ENCODE measurements at regions not wholly inside any gene's neighbourhood (a gene's known extent, or its start where the extent isn't known, plus 50 kb on each side); places are given as distances from the start of the nearest gene placed in this dataset.
"Not testable (repeated sequence)": the region's sequence is repeated elsewhere in the genome, so short reads cannot be mapped to it uniquely, and the experiment has no call there.

- no peak for DNase-seq (ENCODE audit: low read depth)
- TF ChIP-seq, protein P1, sequence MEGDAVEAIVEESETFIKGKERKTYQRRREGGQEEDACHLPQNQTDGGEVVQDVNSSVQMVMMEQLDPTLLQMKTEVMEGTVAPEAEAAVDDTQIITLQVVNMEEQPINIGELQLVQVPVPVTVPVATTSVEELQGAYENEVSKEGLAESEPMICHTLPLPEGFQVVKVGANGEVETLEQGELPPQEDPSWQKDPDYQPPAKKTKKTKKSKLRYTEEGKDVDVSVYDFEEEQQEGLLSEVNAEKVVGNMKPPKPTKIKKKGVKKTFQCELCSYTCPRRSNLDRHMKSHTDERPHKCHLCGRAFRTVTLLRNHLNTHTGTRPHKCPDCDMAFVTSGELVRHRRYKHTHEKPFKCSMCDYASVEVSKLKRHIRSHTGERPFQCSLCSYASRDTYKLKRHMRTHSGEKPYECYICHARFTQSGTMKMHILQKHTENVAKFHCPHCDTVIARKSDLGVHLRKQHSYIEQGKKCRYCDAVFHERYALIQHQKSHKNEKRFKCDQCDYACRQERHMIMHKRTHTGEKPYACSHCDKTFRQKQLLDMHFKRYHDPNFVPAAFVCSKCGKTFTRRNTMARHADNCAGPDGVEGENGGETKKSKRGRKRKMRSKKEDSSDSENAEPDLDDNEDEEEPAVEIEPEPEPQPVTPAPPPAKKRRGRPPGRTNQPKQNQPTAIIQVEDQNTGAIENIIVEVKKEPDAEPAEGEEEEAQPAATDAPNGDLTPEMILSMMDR (IDR thresholded peaks at IDR 0.05; ENCODE audit: low read depth, low read length, missing control alignments), result no peak
- no peak overlapping the region for H3K4me3 ChIP-seq (ENCODE audit: low read depth, low read length)
These were observed 217.9 kb downstream of the TAF11L14 start for GRCh38 chr5:17852111-17852510.

DNA sequence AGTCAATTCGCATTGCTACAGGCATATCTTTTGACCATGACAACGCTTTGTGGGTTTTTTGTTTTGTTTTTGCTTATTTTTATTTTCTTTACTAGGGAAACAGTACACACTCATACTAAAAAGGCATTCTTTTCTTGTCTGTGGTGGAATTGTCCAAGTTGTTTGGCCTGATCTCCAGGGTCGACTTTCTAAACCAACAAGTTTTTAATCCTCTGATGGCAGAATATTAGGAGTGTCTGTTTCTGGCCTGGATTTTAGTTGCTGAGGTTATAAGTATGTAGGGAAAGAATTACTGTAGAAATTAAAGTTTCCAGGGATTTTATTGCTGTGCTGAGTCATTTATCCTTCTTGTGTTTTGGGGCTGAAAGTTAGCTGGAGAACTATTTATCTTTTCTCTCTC is 218.5 kb downstream of the TAF11L14 start:
- TF ChIP-seq, protein P1 (IDR thresholded peaks at IDR 0.05; ENCODE audit: low read depth, low read length, missing control alignments), result no peak
- no peak for DNase-seq (ENCODE audit: low read depth)
- no peak overlapping the region for H3K4me3 ChIP-seq (ENCODE audit: low read depth, low read length)

DNA sequence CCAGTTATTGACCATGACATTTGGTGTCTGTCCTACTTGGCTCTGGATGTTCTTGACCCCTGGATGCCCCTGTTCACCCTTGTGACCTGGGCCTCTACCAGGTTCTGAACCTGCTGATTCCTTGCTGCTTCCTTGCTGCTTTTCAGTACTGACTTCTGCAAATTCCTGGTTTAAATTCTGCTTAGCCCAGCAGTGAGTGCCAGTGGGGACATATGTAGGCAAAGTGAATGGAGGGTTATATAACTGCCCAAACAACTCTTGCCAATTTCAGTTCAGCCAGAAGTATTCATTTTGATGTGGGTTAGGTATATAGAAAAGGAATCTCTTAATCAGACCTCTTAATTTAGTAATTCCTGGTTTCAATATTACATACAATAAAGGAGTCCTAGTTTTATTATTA is 220.6 kb downstream of the TAF11L14 start:
- DNase-seq (ENCODE audit: low read depth), result no peak
- TF ChIP-seq, protein P1 (IDR thresholded peaks at IDR 0.05; ENCODE audit: low read depth, low read length, missing control alignments), result no peak
- no peak overlapping the region for H3K4me3 ChIP-seq (ENCODE audit: low read depth, low read length)

DNA sequence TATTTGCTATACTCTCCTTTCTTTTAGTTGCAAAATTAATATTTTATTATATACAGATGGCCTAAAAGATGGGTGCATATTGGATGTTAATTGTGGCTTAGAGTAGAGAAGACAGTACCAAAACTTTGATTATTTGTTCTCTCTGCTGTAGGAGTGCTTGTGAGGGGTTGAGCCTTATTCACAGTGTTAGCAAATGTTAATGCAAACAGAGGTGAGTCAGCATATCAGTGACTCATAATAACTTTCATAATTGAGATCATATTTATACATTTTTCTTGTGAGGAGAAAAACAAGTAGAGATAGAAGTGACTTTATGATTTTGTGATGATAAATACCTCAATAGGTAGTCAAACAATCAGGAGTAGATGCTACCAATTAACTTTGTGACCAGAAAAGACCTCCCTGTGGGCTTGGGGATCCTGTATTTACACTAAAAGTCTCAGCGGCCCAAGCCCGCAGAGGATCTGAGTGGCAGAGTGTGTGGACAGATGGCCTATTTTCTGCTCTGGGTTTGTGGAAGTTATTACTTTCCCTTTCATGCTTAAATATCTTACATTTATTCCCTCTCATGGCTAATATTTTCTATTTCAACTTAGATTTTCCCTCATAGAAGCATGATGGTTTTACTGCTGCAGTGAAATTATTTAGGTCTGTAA is 226.5 kb downstream of the TAF11L14 start:
- no peak overlapping the region for H3K4me3 ChIP-seq (ENCODE audit: low read depth, low read length)
- DNase-seq (ENCODE audit: low read depth), result no peak
- TF ChIP-seq, protein P1 (IDR thresholded peaks at IDR 0.05; ENCODE audit: low read depth, low read length, missing control alignments), result no peak

- H3K4me3 ChIP-seq (ENCODE audit: low read depth, low read length); DNase-seq (ENCODE audit: low read depth): not testable (repeated sequence)
These were observed 230.6 kb downstream of the TAF11L14 start for GRCh38 chr5:17864903-17865302.

DNA sequence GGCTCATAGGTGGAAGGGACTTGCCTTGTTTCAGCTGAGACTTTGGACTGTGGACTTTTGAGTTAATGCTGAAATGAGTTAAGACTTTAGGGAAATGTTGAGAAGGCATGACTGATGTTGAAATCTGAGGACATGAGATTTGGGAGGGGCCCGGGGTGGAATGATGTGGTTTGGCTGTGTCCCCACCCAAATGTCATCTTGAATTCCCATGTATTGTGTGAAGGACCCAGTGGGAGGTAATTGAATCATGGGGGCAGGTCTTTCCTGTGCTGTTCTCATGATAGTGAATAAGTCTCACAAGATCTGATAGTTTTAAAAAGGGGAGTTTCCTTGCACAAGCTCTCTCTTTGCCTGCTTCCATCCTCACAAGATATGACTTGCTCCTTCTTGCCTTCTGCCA is 231.7 kb downstream of the TAF11L14 start:
- DNase-seq (ENCODE audit: low read depth), result not testable (repeated sequence)

DNA sequence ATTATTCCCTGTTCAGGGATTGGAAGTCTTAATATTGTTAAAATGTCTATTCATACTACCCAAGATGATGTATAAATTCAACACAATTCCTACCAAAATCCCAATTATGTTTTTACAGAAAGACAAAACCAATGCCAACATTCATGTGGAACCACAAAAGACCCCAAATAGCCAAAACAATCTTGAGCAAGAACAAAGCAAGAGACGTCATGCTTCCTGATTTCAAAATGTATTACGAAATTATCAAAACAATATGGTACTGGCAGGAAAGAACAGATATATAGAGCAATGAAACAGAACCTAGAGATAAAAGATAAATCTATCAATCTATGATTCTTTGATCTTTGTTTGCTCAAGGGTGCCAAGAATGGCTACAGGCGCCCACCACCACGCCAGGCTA is 237.9 kb downstream of the TAF11L14 start:
- no peak overlapping the region for H3K4me3 ChIP-seq (ENCODE audit: low read depth, low read length)
- no peak for DNase-seq (ENCODE audit: low read depth)
- TF ChIP-seq, protein P1 (IDR thresholded peaks at IDR 0.05; ENCODE audit: low read depth, low read length, missing control alignments), result no peak

More for the DNA sequence above, 231.7 kb downstream of the TAF11L14 start:
- H3K4me3 ChIP-seq (ENCODE audit: low read depth, low read length), result not testable (repeated sequence)

DNA sequence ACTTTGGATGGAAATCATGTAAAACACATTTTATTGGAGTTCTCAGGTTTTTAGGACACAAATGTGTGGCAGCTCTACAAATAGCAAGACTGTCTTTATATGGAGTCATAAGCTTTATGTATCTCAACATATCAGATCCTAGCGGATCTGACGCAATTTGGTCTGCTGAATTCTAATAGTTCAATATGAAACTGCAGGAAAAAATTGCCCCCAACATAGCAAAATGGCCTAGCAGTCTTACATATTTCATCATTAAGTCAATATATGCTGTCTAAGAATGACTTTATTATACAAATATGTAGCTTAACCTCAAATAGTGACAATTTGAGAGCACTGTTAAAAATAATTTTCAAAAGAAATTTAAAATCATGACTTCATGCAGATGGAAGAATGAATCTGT is 244.3 kb downstream of the TAF11L14 start:
- H3K4me3 ChIP-seq (ENCODE audit: low read depth, low read length), result no peak overlapping the region
- TF ChIP-seq, protein P1 (IDR thresholded peaks at IDR 0.05; ENCODE audit: low read depth, low read length, missing control alignments), result no peak

More for the DNA sequence above, 244.3 kb downstream of the TAF11L14 start:
- DNase-seq (ENCODE audit: low read depth), result no peak

Measured in GM12864 (cell line).